BJ (cell line): ENCODE measurements at regions not wholly inside any gene's neighbourhood (a gene's known extent, or its start where the extent isn't known, plus 50 kb on each side); places are given as distances from the start of the nearest gene placed in this dataset.

Experiments used
- CTCF ChIA-PET: fragments of 350-600 bp; formaldehyde crosslinking; extraction: SDS; loops from one replicate; lab custom pipeline; 2021; ENCODE audit warnings: antibody characterized with exemption, inconsistent platforms; lab: Yijun Ruan, JAX
- POLR2A ChIA-PET: fragments of 300-600 bp; sonication (Branson Sonifier 250); formaldehyde crosslinking; extraction: SDS; loops from one replicate; lab custom pipeline; 2021; ENCODE audit warnings: antibody characterized with exemption; lab: Charles Lee
- DNase-seq: peaks from one replicate; pipeline ENCODE4 v3.0.0-alpha.2; 2011; ENCODE audit warnings: low read depth
- H3K27me3 ChIP-seq: 2 replicates; pipeline ENCODE4 v1.6.0; 2011; ENCODE audit warnings: low read length; ENCODE audit not compliant: control insufficient read depth, insufficient read depth
- H3K36me3 ChIP-seq: 2 replicates; pipeline ENCODE4 v1.5.1; 2011; ENCODE audit warnings: low read length; ENCODE audit not compliant: control insufficient read depth, insufficient read depth
- H3K4me3 ChIP-seq: 2 replicates; pipeline ENCODE4 v1.5.1; 2011; ENCODE audit warnings: low read depth, mild to moderate bottlenecking, control low read depth, low read length
- CTCF ChIP-seq: IDR thresholded peaks from 2 replicates; pipeline ENCODE4 v1.5.1; 2011; ENCODE audit warnings: low read depth, mild to moderate bottlenecking, control low read depth, inconsistent platforms, low read length, moderate library complexity; ENCODE audit not compliant: insufficient read depth

- TF ChIP-seq CTCF = no peak
- no peak for DNase-seq
- H3K36me3 ChIP-seq = no peaks in the 10 kb centered on the region
- ChIA-PET CTCF (no interaction called here), POLR2A (no interaction called here)
- H3K27me3 ChIP-seq = no peaks in the 10 kb centered on the region
- H3K4me3 ChIP-seq = no peak overlapping the region
Measured at GRCh38 chr2:116211719-116212118, 1602.8 kb upstream of the DDX18 start.

GRCh38 chr2:116222793-116223192 lies 1591.7 kb upstream of the DDX18 start:
- DNase-seq = no peak
- POLR2A ChIA-PET = no interaction called here
- CTCF ChIA-PET = no interaction called here
- Histone ChIP-seq H3K4me3 (no peak overlapping the region), H3K36me3 (no peaks in the 10 kb centered on the region), H3K27me3 (no peaks in the 10 kb centered on the region)
- TF ChIP-seq CTCF = no peak

GRCh38 chr2:116223912-116224311 lies 1590.6 kb upstream of the DDX18 start:
- CTCF ChIA-PET = no interaction called here
- no peak for DNase-seq

GRCh38 chr2:116224610-116225009 lies 1589.9 kb upstream of the DDX18 start:
- TF ChIP-seq CTCF = no peak
- no peaks in the 10 kb centered on the region for H3K27me3 ChIP-seq
- no peak overlapping the region for H3K4me3 ChIP-seq
- DNase-seq = no peak
- H3K36me3 ChIP-seq = no peaks in the 10 kb centered on the region
- ChIA-PET POLR2A (no interaction called here), CTCF (no interaction called here)

More at GRCh38 chr2:116223912-116224311, 1590.6 kb upstream of the DDX18 start:
- H3K4me3 ChIP-seq = no peak overlapping the region
- POLR2A ChIA-PET = no interaction called here
- H3K36me3 ChIP-seq = no peaks in the 10 kb centered on the region
- H3K27me3 ChIP-seq = no peaks in the 10 kb centered on the region
- TF ChIP-seq CTCF = no peak

GRCh38 chr2:116238511-116238910 lies 1576.0 kb upstream of the DDX18 start:
- no peaks in the 10 kb centered on the region for H3K27me3 ChIP-seq
- ChIA-PET POLR2A (no interaction called here), CTCF (no interaction called here)
- TF ChIP-seq CTCF = no peak
- no peak overlapping the region for H3K4me3 ChIP-seq
- no peak for DNase-seq
- no peaks in the 10 kb centered on the region for H3K36me3 ChIP-seq
